ENCODE measurements at regions not wholly inside any gene's neighbourhood (a gene's known extent, or its start where the extent isn't known, plus 50 kb on each side); places are given as distances from the start of the nearest gene placed in this dataset.
"Not testable (repeated sequence)": the region's sequence is repeated elsewhere in the genome, so short reads cannot be mapped to it uniquely, and the experiment has no call there.

- DNase-seq: not testable (repeated sequence)
Measured at GRCh38 chr4:12431259-12431658, 1002.6 kb upstream of the HS3ST1 start.

GRCh38 chr4:12421364-12421763 lies 992.7 kb upstream of the HS3ST1 start:
- DNase-seq: no peak

DNA sequence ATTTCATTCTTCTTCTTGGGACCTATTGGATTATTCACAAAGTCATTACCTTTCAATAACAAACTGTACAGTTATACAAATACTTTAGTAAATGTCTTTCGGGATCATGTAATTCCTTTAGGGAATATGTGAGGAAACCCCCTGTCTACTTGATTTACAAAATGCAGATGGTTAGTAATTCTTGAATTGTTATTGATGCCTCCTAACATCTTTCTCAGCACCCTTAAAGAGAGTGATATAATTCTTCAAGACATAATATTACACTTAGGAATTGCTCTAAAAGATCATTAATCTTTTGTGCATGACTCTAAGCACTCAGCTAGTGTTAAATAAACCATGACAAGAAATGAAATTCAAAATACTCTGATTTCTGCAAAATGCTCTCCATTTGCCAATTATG lies 988.1 kb upstream of the HS3ST1 start:
- no peak for DNase-seq

DNA sequence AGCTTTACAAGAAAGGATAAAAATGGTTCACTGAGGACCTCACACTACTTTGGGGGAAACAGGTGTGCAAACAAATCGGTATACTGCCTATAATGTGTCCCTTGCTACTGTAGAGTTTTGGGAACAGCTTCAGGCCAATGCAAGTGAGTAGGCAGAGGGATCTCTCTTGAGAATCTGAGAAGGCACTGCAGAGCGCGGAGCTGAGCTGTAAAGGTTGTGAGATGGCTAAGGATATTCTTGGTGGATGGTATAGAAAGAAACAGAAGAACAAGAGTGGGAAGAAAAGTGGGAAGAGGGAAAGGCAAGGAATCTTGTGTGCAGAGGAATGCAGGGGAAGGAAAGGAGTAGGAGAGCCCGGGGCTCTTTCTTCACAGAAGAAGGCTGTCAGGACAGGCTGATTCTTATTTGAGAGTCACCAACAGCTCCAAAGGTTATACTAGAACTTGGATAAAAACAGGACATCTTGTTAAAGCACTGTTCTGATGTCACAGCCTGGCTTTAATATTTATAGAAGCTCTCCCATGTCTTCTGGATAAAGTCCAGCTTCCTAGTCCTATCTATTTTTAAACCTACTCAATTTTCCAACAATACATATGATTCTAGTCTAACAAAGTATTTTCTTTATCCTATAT lies 985.6 kb upstream of the HS3ST1 start:
- no peak for DNase-seq

- DNase-seq: no peak
Measured at GRCh38 chr4:12411072-12411471, 982.4 kb upstream of the HS3ST1 start.

DNA sequence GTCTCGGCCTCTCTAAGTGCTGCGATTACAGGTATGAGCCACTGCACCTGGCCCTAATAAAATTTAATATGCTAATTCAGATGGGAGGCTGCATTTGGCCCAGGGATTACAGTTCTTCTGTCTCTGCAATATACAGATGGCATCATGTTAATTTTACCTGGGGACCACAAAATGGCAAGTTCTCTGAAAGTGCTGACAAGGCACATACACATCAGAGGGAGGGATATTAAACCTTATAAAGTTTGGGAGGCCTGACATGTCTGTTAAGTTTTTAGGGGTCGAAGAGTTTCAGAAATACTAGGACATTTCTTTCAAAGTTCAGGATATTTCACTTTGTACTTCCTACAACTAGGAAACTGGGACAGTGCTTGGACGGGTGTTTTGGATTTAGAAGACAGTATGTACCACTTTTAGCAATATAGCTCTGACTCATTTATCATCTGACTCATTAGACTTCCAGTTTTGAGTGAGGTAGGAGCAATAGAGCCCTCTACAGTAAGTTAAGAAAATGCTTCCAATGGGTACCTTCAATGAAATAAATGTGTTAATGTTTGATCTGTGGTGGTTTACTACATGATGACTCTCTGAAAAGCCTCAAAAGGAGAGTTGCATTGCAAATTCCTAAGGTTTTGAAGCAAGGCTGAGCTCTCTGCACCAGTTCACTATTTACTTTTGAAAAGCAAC lies 981.0 kb upstream of the HS3ST1 start:
- no peak for DNase-seq

GRCh38 chr4:12408364-12408763 lies 979.7 kb upstream of the HS3ST1 start:
- no peak for DNase-seq

GRCh38 chr4:12403175-12403574 lies 974.5 kb upstream of the HS3ST1 start:
- no peak for DNase-seq

DNA sequence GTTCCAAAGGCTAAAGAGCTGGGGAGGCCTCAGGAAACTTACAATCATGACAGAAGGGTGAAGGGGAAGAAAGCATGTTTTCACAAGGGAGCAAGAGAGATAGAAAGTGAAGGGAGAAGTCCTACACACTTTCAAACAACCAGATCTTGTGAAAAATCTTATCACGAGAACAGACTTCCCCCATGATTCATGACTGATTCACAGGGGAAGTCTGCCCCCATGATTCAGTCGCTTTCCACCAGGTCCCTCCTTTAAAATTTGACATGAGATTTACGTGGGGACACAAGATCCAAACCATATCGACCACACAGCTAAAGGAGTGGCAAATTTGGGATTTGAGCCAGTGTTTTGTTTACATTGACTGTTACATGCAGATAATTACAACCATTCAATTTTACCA lies 971.1 kb upstream of the HS3ST1 start:
- DNase-seq: no peak

DNA sequence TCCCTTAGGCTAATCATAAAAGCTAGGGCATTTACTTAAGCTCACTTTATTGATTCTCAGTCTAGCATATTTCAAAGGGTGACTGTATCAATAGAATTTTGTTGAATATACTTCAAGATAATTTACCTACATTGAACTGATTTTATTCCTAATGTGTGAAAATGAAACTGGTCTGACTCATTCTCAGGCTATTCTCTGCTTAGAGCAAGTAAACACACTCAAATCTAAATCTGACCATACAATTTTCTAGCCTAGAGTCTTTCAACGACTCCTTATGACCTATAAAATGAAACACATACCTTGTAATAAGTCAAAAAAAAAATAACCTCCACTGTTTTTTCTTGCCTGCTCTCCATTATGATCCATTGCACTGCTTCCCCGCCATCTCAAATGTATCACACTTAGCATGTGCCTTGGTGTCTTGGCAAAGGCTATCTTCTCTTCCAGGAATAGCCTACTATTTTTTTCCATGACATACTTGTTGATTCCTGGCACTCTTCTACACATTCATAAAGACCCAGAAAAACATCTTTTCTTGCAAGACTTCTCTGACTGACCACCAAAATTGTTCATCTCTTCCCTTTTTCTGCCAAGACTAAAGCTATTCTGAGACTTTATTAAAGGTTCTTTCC lies 965.1 kb upstream of the HS3ST1 start:
- DNase-seq: no peak

DNA sequence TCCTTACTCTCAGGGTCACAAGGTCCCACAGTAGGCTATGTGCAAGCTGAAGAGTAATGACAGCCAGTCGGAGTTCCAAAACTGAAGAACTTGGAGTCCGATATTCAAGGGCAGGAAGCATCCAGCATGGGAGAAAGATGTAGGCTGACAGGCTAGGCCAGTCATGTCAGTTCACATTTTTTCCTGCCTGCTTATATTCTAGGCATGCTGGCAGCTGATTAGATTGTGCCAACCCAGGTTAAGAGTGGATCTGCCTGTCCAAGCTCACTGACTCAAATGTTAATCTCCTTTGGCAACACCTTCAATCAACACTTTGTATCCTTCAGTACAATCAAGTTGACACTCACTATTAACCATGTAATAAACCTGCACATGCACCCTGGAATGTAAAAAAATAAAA lies 960.9 kb upstream of the HS3ST1 start:
- DNase-seq: no peak

DNA sequence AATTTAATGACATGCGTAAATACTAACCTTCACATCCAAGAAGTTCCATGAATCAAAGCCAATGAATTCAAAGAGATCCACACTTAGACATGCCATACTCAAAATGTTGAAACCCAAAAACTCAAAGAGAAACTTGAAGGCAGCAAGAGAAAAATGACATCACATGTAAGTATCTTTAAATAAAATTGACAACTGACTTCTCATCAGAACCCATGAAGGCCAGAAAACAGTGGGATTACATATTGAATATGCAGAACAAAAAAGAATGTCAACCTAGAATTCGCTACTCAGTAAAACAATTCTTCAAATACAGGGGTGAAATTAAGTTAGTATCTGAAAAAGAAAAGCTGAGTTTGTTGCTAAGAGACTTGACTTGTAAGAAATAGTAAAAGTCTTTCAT lies 953.9 kb upstream of the HS3ST1 start:
- no peak for DNase-seq

DNA sequence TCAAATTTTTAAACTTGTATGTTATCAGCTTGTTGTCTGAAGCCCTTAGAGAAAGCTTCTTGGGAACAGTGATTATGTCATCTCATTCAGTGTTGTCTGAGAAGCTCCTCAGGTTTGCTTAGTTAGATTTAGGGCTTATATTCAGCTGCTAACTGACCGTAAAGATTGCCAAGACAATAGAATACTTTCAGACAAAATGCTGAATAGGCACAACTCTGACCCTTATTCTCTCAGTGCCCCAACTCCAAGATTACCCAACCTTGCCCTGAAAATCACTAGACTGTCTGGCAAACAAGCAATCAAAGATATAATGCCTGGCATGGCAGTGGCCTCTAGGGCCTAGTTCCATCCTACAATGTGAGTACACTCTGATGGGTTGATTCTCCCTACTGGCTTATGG lies 950.5 kb upstream of the HS3ST1 start:
- DNase-seq: no peak

DNA sequence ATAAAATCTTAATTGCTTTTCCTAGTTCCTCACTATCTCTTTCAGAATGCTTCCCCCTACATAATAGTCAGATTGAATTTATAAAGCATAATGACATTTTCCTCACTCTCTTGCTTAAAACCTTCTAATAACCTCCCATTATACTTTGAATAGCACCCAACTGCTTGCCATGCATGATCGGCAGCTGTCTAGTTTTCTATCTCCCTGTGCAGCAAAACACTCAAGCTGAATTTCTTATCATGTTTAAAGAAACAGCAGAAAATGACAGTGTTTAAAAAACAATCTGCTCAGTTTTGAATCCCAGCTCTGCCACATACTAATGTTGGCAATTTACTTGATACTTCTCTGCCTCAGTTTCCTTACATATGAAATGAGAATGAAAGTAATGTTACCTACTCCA lies 947.1 kb upstream of the HS3ST1 start:
- DNase-seq: no peak

DNA sequence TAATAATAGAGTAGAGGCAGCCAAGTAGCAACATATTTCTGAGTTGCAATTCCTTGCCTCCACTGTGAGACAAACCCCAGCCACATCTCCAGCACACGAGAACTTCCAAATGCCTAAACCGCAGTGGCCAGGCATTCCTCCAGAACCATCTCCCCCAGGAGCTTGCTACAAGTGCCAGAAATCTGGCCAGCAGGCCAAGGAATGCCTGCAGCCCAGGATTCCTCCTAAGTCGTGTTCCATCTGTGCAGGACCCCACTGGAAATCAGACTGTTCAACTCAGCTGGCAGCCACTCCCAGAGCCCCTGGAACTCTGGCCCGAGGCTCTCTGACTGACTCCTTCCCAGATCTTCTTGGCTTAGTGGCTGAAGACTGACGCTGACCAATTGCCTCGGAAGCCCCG lies 937.2 kb upstream of the HS3ST1 start:
- DNase-seq: not testable (repeated sequence)

- no peak for DNase-seq
Measured at GRCh38 chr4:12360391-12360790, 931.7 kb upstream of the HS3ST1 start.

GRCh38 chr4:12359420-12359819 lies 930.7 kb upstream of the HS3ST1 start:
- no peak for DNase-seq

- DNase-seq: not testable (repeated sequence)
Measured at GRCh38 chr4:12333083-12333482, 904.4 kb upstream of the HS3ST1 start.

- no peak for DNase-seq
Measured at GRCh38 chr4:12324965-12325364, 896.3 kb upstream of the HS3ST1 start.

- no peak for DNase-seq
Measured at GRCh38 chr4:12319765-12320164, 891.1 kb upstream of the HS3ST1 start.

GRCh38 chr4:12304905-12305304 lies 876.2 kb upstream of the HS3ST1 start:
- DNase-seq: no peak

DNA sequence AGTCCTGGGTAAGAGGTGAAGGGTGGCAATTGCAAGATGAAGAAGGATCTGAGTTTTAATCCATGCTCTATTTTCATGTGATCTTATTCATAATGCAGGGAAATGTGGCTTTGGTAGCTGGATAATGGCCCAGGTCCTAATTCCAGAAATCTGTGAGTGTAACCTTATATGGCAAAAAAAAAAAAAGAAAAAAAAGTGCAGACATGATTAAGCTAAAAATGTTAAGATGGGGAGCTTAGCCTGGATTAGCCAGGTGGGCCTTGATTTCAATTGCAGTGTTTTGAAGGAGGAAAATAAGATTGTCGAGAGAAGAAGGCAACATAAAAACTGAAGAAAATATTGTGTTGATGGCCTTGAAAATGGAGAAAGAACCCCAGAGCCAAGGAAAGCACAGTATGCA lies 867.7 kb upstream of the HS3ST1 start:
- DNase-seq: no peak

- DNase-seq: no peak
Measured at GRCh38 chr4:12293906-12294525, 865.3 kb upstream of the HS3ST1 start.

DNA sequence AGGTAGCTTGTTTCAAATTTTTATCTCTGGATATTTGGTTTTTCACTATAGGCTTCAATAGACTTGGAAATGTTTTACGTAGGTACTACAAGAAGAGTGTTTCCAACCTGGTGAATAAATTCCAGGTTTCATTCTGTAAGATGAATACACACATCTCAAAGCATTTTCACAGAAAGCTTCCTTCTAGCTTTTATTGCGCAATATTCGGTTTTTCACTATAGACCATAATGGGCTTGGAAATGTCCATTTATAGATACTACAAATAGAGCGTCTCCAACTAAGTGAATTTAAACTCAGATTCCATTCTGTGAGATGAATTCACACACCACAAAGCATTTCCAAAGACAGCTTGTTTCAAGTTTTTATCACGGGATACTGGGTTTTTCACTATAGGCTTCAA lies 857.7 kb upstream of the HS3ST1 start:
- no peak for DNase-seq

Data from CD4-positive, alpha-beta T cell treated with Interferon gamma for 1 hour (primary cell).